BE2C (cell line): ENCODE measurements at regions not wholly inside any gene's neighbourhood (a gene's known extent, or its start where the extent isn't known, plus 50 kb on each side); places are given as distances from the start of the nearest gene placed in this dataset.

Source experiments
- DNase-seq: peaks from one replicate; pipeline ENCODE4 v3.0.0-alpha.2; 2020
- H3K27me3 ChIP-seq: fragments of 250-450 bp; sonication (Bioruptor Pico); 2 replicates; pipeline ENCODE4 v1.5.1; 2020; ENCODE audit warnings: mild to moderate bottlenecking
- H3K36me3 ChIP-seq: fragments of 250-450 bp; sonication (Bioruptor Pico); 2 replicates; pipeline ENCODE4 v1.5.1; 2020; ENCODE audit warnings: mild to moderate bottlenecking
- H3K4me1 ChIP-seq: fragments of 250-450 bp; sonication (Bioruptor Pico); 2 replicates; pipeline ENCODE4 v1.5.1; 2020
- H3K4me3 ChIP-seq: 2 replicates; pipeline ENCODE4 v1.5.1; 2011; ENCODE audit warnings: low read depth, low read length
- H3K9me3 ChIP-seq: fragments of 250-450 bp; sonication (Bioruptor Pico); 2 replicates; pipeline ENCODE4 v1.5.1; 2020
- TF ChIP-seq, protein P1 (sequence below): IDR thresholded peaks from 2 replicates; pipeline ENCODE4 v1.5.1; 2012; ENCODE audit warnings: mild to moderate bottlenecking, low read depth, low read length

DNA sequence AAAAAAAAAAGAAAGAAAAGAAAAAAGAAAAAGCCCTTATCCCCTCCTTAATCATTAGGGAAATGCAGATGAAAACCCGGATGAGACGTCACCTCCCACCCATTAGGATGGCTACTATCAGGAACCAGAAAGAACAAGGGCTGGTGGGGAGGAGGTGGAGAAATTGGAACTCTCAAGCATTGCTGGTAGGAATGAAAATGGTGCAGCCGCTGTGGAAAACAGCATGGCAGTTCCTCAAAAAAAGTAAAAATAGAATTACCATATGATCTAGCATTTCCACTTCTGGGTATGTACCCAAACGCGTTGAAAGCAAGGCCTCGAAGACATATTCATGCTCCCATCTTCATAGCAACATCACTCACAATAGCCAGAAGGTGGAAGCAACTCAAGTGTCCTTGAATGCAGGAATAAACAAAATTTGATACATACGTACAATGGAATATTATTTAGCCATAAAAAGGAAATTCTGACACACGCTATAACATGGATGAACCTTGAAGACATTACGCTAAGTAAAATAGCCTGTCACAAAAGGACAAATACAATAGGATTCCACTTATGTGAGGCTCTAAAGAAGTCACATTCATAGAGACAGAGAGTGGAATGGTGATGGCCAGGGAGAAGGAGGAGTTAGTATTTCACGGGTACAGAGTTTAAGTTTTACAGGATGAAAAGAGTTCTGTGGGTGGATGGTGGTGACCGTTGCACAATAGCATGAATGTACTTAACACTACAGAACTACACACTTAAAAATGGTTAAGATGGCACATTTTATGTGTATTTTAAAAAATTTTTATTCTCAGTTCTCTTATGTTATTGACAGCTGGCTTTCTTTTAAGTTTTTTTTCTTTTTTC, 166.8 kb upstream of the IER5L start:
- no peaks in the 10 kb centered on the region for H3K27me3 ChIP-seq
- H3K36me3 ChIP-seq: no peaks in the 10 kb centered on the region; the same call in 1 of the 2 replicates

DNA sequence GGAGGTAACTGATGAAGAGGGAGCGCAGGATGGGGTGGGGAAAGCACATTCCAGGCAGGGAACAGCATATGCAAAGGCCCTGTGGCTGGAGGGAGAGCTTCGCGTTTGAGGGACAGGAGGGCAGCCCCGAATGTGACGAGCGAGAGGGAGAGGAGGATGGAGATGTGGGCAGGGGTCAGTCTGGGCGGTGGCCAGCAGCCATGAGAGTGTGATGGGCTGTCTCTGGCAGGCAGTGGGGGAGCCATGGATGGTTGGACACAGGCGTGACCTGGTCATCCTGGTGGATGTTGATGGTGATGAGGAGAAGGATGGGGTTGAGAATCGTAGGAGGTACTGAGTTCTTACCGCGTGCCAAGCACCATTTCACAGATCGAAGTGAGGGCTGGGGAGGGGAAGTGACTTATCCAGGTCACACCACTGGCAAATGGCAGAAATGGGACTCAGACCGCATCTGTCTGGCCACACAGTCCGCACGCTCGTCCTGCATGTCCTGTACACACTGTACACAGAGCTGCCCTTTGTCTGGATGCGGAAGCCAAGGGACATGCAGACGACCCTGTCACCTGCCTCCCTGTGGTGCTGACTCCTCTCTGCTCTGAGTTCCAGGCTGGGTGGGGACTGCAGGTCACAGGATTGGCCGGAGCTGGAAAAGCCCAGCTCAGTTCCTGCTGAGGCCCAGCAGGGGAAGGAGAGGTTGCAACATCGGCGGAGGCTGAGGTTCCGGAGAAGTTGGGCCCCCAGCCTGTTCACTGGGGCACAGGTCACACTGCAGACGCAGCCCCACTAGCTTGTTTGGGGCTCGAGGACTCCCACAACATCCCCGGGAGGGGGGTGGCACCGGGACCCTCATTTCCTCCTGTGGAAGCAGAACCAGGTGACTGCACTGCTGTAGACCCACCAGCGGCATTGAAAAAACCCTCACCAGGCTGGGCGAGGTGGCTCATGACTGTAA, 165.6 kb upstream of the IER5L start:
- H3K27me3 ChIP-seq: no peaks in the 10 kb centered on the region
- no peak for DNase-seq

More for the DNA sequence above, 166.8 kb upstream of the IER5L start:
- TF ChIP-seq, protein P1, sequence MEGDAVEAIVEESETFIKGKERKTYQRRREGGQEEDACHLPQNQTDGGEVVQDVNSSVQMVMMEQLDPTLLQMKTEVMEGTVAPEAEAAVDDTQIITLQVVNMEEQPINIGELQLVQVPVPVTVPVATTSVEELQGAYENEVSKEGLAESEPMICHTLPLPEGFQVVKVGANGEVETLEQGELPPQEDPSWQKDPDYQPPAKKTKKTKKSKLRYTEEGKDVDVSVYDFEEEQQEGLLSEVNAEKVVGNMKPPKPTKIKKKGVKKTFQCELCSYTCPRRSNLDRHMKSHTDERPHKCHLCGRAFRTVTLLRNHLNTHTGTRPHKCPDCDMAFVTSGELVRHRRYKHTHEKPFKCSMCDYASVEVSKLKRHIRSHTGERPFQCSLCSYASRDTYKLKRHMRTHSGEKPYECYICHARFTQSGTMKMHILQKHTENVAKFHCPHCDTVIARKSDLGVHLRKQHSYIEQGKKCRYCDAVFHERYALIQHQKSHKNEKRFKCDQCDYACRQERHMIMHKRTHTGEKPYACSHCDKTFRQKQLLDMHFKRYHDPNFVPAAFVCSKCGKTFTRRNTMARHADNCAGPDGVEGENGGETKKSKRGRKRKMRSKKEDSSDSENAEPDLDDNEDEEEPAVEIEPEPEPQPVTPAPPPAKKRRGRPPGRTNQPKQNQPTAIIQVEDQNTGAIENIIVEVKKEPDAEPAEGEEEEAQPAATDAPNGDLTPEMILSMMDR: no peak
- DNase-seq: no peak
- Histone ChIP-seq H3K4me1 (no peaks in the 10 kb centered on the region), H3K9me3 (no peaks in the 10 kb centered on the region), H3K4me3 (no peak overlapping the region)

DNA sequence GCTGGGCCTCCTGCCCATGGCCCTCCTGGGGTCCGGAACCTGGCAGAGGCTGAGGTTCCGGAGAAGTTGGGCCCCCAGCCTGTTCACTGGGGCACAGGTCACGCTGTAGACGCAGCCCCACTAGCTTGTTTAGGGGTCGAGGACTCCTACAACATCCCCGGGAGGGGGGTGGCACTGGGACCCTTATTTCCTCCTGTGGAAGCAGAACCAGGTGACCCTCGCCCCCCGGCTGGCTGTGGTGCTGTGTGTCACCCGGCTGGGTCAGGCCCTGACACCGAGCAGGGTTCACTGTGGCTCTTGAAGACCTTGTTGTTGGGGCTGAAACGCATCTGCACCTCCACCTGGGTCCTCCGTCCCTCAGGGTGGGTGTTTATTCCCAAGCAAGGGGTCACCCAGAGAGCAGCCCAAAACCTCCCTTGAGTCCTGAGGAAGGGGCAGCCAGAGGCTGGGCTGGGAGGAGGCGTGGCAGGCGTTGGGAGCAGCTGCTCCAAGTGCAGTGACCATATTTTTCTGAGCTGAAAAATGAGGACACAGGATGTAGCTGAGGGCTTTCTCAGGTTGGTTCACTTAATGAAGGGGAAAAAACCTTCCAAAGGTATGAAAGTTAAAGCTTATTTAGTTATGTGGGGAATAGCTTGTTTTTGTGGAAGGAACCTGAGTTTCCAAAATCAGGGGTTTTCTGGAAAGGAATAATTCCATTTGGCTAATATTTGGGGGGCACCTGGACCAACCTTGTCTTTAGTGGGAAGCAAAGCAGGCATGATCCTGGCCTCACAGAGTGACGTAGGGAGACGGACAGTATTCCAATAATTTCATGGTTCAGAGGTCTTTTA, 164.7 kb upstream of the IER5L start:
- Histone ChIP-seq H3K36me3 (no peaks in the 10 kb centered on the region; the same call in 1 of the 2 replicates), H3K9me3 (no peaks in the 10 kb centered on the region), H3K27me3 (no peaks in the 10 kb centered on the region), H3K4me1 (no peaks in the 10 kb centered on the region), H3K4me3 (no peak overlapping the region)
- DNase-seq: no peak
- TF ChIP-seq, protein P1: no peak

More for the DNA sequence above, 165.6 kb upstream of the IER5L start:
- Histone ChIP-seq H3K9me3 (no peaks in the 10 kb centered on the region), H3K4me1 (no peaks in the 10 kb centered on the region), H3K36me3 (no peaks in the 10 kb centered on the region; the same call in 1 of the 2 replicates), H3K4me3 (no peak overlapping the region)
- TF ChIP-seq, protein P1: no peak

GRCh38 chr9:129341987-129342348, 163.9 kb upstream of the IER5L start:
- no peak overlapping the region for H3K4me3 ChIP-seq
- TF ChIP-seq, protein P1: no peak
- H3K4me1 ChIP-seq: no peaks in the 10 kb centered on the region
- H3K9me3 ChIP-seq: no peaks in the 10 kb centered on the region
- no peaks in the 10 kb centered on the region for H3K27me3 ChIP-seq
- no peaks in the 10 kb centered on the region; the same call in 1 of the 2 replicates for H3K36me3 ChIP-seq
- DNase-seq: no peak

DNA sequence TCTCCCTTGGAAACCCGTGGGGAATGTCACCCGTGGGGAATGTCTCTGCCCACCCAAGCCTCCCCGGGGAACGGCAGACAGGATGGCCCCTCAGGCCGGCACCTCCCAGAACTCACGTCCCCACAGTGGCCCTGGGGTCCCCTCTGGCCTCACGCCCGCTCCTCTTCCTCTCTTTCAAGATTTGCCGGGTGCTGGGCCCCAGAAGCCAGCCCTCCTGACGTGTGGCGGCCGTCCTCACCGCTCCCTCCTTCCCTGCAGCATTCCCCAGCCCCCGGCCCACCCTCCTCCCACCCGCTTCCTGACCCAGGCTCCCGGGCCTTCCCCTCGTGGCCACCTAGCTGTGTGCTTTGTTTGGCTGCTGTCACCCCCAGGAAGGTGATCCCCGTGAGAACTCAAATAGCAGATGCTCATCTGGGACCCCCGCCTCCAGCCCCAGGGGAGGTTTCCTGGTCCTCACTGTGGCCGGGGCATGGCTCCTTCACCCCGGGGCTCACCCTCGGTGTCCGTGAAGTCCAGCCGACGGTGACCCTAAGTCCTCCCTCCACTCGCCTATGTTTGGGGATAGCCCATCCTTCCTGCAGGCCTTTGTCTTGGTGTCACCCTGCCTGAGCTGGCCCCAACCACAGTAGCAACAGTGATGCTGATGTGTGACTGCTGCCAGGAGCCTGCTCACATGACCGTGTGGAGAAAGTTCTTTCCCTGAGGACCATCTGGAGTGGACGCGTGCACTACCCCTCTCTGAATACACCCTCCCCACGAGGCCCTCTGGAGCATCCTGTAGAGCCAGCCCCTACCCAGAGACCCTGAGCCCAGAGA, 163.3 kb upstream of the IER5L start:
- H3K4me3 ChIP-seq: no peak overlapping the region
- H3K27me3 ChIP-seq: no peaks in the 10 kb centered on the region
- H3K4me1 ChIP-seq: no peaks in the 10 kb centered on the region
- DNase-seq: no peak
- TF ChIP-seq, protein P1: no peak
- no peaks in the 10 kb centered on the region for H3K9me3 ChIP-seq
- H3K36me3 ChIP-seq: no peaks in the 10 kb centered on the region; the same call in 1 of the 2 replicates
